WTC11 (cell line): ENCODE measurements at regions not wholly inside any gene's neighbourhood (a gene's known extent, or its start where the extent isn't known, plus 50 kb on each side); places are given as distances from the start of the nearest gene placed in this dataset.

Experiments used
- ATAC-seq: fragments of 200-7000 bp; cut with Tn5 transposase; 2 replicates; pipeline ENCODE4 v1.10.0; 2021; ENCODE audit warnings: mild to moderate bottlenecking, moderate library complexity
- CTCF ChIA-PET: fragments of 300-600 bp; sonication (Branson Sonifier 250); formaldehyde crosslinking; loops from one replicate; lab custom pipeline; 2021; ENCODE audit warnings: antibody characterized with exemption; lab: Charles Lee
- POLR2A ChIA-PET: fragments of 350-600 bp; sonication (Branson Sonifier 250); formaldehyde crosslinking; loops from one replicate; lab custom pipeline; 2021; ENCODE audit warnings: antibody characterized with exemption; lab: Charles Lee
- DNase-seq: peaks from one replicate; pipeline ENCODE4 v3.0.0; 2021; ENCODE audit warnings: low spot score
- H3K27ac Mint-ChIP-seq: 2 replicates; pipeline ENCODE4 v1.8.0; 2021; ENCODE audit warnings: mixed read lengths
- H3K27me3 Mint-ChIP-seq: 2 replicates; pipeline ENCODE4 v1.8.0; 2021; ENCODE audit warnings: low read depth, mild to moderate bottlenecking, moderate library complexity, mixed read lengths
- H3K36me3 Mint-ChIP-seq: 2 replicates; pipeline ENCODE4 v1.8.0; 2021; ENCODE audit warnings: mixed read lengths
- H3K4me1 Mint-ChIP-seq: 2 replicates; pipeline ENCODE4 v1.8.0; 2022; ENCODE audit warnings: mixed read lengths
- H3K4me3 Mint-ChIP-seq: 2 replicates; pipeline ENCODE4 v1.8.0; 2021; ENCODE audit warnings: mild to moderate bottlenecking, moderate library complexity, mixed read lengths
- H3K9me3 Mint-ChIP-seq: 2 replicates; pipeline ENCODE4 v1.8.0; 2021; ENCODE audit warnings: mixed read lengths
- ATF6 ChIP-seq: sonication (generic); formaldehyde crosslinking; IDR thresholded peaks from 2 replicates; pipeline ENCODE4 v1.8.1; 2023; ENCODE audit warnings: mild to moderate bottlenecking, missing genetic modification reagents
- CTCF ChIP-seq: fragments of 200-600 bp; IDR thresholded peaks from 2 replicates; pipeline ENCODE4 v1.8.0; 2022; ENCODE audit warnings: antibody characterized with exemption
- E2F5 ChIP-seq: sonication (generic); formaldehyde crosslinking; IDR thresholded peaks from 2 replicates; pipeline ENCODE4 v1.8.1; 2022; ENCODE audit warnings: mild to moderate bottlenecking, moderate library complexity, missing genetic modification reagents
- ERG ChIP-seq: fragments of 250-450 bp; sonication (Bioruptor Pico); IDR thresholded peaks from 2 replicates; pipeline ENCODE4 v1.8.0; 2021; ENCODE audit warnings: mild to moderate bottlenecking
- GABPB1 ChIP-seq: sonication (generic); formaldehyde crosslinking; IDR thresholded peaks from 2 replicates; pipeline ENCODE4 v1.8.1; 2023; ENCODE audit warnings: mild to moderate bottlenecking, missing genetic modification reagents
- GRHL2 ChIP-seq: fragments of 250-450 bp; sonication (Bioruptor Pico); IDR thresholded peaks from 2 replicates; pipeline ENCODE4 v1.8.0; 2022; ENCODE audit warnings: mild to moderate bottlenecking, moderate library complexity; ENCODE audit not compliant: insufficient replicate concordance, severe bottlenecking
- JUN ChIP-seq: sonication (generic); formaldehyde crosslinking; IDR thresholded peaks from 2 replicates; pipeline ENCODE4 v1.8.0; 2023; ENCODE audit warnings: mild to moderate bottlenecking, missing genetic modification reagents
- MYBL2 ChIP-seq: sonication (generic); formaldehyde crosslinking; IDR thresholded peaks from 2 replicates; pipeline ENCODE4 v1.8.1; 2023; ENCODE audit warnings: mild to moderate bottlenecking, moderate library complexity, missing genetic modification reagents
- NFYB ChIP-seq: sonication (generic); formaldehyde crosslinking; conservative IDR thresholded peaks from 2 replicates; pipeline ENCODE4 v1.8.0; 2022; ENCODE audit warnings: low read depth, missing genetic modification reagents
- SMAD3 ChIP-seq: sonication (generic); formaldehyde crosslinking; IDR thresholded peaks from 2 replicates; pipeline ENCODE4 v1.8.0; 2022; ENCODE audit warnings: missing genetic modification reagents, mild to moderate bottlenecking, borderline replicate concordance
- STAT6 ChIP-seq: sonication (generic); formaldehyde crosslinking; conservative IDR thresholded peaks from 2 replicates; pipeline ENCODE4 v1.8.1; 2023; ENCODE audit warnings: mild to moderate bottlenecking, low read depth, missing genetic modification reagents, moderate library complexity
- USF2 ChIP-seq: sonication (generic); formaldehyde crosslinking; IDR thresholded peaks from 2 replicates; pipeline ENCODE4 v1.8.1; 2023; ENCODE audit warnings: mild to moderate bottlenecking, missing genetic modification reagents, moderate library complexity
- ZMAT4 ChIP-seq: fragments of 250-450 bp; sonication (Bioruptor Pico); IDR thresholded peaks from 2 replicates; pipeline ENCODE4 v1.9.0; 2021; ENCODE audit warnings: mild to moderate bottlenecking
- ZNF219 ChIP-seq: sonication (generic); formaldehyde crosslinking; IDR thresholded peaks from 2 replicates; pipeline ENCODE4 v1.8.0; 2023; ENCODE audit warnings: missing genetic modification reagents, mild to moderate bottlenecking, borderline replicate concordance
- ZNF232 ChIP-seq: sonication (generic); formaldehyde crosslinking; IDR thresholded peaks from 2 replicates; pipeline ENCODE4 v1.8.0; 2022; ENCODE audit warnings: mild to moderate bottlenecking, missing genetic modification reagents
- ZSCAN18 ChIP-seq: fragments of 250-450 bp; sonication (Bioruptor Pico); IDR thresholded peaks from 2 replicates; pipeline ENCODE4 v2.1.2; 2022; ENCODE audit warnings: mild to moderate bottlenecking, moderate library complexity

GRCh38 chr1:188689542-188689941 is 1788.1 kb downstream of the BRINP3 start:
- peaks cover 10% of the 10 kb centered on the region for H3K4me1 Mint-ChIP-seq
- no peaks in the 10 kb centered on the region for H3K36me3 Mint-ChIP-seq
- no peak overlapping the region for H3K4me3 Mint-ChIP-seq
- CTCF ChIA-PET, result no interaction called here
- H3K9me3 Mint-ChIP-seq, result peaks cover 4% of the 10 kb centered on the region; the same call in 1 of the 2 replicates
- no peaks in the 10 kb centered on the region for H3K27me3 Mint-ChIP-seq
- DNase-seq, result no peak
- ATAC-seq, result peak; percentile 71
- 0 out of 2 replicates have a peak overlapping the region, but pooled peaks have one; percentile 0 for H3K27ac Mint-ChIP-seq
- TF ChIP-seq USF2 (CRISPR knock-in tag) (no peak), ZNF219 (CRISPR knock-in tag) (no peak), STAT6 (no peak), ZNF232 (no peak), GABPB1 (CRISPR knock-in tag) (no peak), GRHL2 (CRISPR knock-in tag) (no peak), JUN (CRISPR knock-in tag) (no peak), NFYB (CRISPR knock-in tag) (no peak), SMAD3 (CRISPR knock-in tag) (no peak), ERG (CRISPR knock-in tag) (no peak), MYBL2 (no peak), ZMAT4 (no peak), ATF6 (CRISPR knock-in tag) (no peak), E2F5 (CRISPR knock-in tag) (no peak), ZSCAN18 (CRISPR knock-in tag) (no peak), CTCF (no peak)
- TF ChIP-seq, all 79 proteins: peak for 0
- POLR2A ChIA-PET, result no interaction called here
